Common myeloid progenitor, CD34-positive (primary cell): ENCODE measurements at regions not wholly inside any gene's neighbourhood (a gene's known extent, or its start where the extent isn't known, plus 50 kb on each side); places are given as distances from the start of the nearest gene placed in this dataset.

Experiments used
- CTCF ChIA-PET: fragments of 350-600 bp; sonication (Branson Sonifier 250); formaldehyde crosslinking; loops from one replicate; lab custom pipeline; 2021; ENCODE audit warnings: antibody characterized with exemption; lab: Charles Lee
- POLR2A ChIA-PET: fragments of 350-600 bp; sonication (Branson Sonifier 250); formaldehyde crosslinking; loops from one replicate; lab custom pipeline; 2021; ENCODE audit warnings: antibody characterized with exemption; lab: Charles Lee
- DNase-seq, 3 donors: peaks; one replicate each; pipeline versions ENCODE4 v3.0.0 to v3.0.0-alpha.2; 2013
- H3K27ac ChIP-seq, 2 experiments: 1 replicate in 1 of 2; 2 replicates in 1 of 2; pipeline ENCODE4 v1.7.0; 2013; ENCODE audit warnings: inconsistent platforms in 2 of 2, low read length in 2 of 2, mild to moderate bottlenecking in 2 of 2, low read depth in 1 of 2, moderate library complexity in 1 of 2; ENCODE audit not compliant: severe bottlenecking in 2 of 2, insufficient read depth in 1 of 2, poor library complexity in 1 of 2
- H3K27me3 ChIP-seq, 5 experiments: replicated peaks in 2 of 5; 1 replicate in 3 of 5; 2 replicates in 2 of 5; pipeline versions ENCODE4 v1.6.1 to v1.7.0; 2013; ENCODE audit warnings: low read length in 4 of 5, mild to moderate bottlenecking in 2 of 5, moderate library complexity in 2 of 5, inconsistent platforms in 1 of 5; ENCODE audit not compliant: insufficient read depth in 5 of 5, control insufficient read depth in 4 of 5
- H3K36me3 ChIP-seq, 4 experiments: 1 replicate in 2 of 4; 2 replicates in 2 of 4; pipeline versions ENCODE4 v1.6.1 to v1.7.0; 2013; ENCODE audit warnings: low read length in 3 of 4, control low read depth in 1 of 4, mild to moderate bottlenecking in 1 of 4; ENCODE audit not compliant: control insufficient read depth in 4 of 4, insufficient read depth in 4 of 4
- H3K4me1 ChIP-seq, 4 experiments: 1 replicate in 3 of 4; 2 replicates in 1 of 4; pipeline versions ENCODE4 v1.6.1 to v1.7.1; 2013; ENCODE audit warnings: low read length in 3 of 4, mild to moderate bottlenecking in 3 of 4, control low read depth in 1 of 4, inconsistent platforms in 1 of 4, moderate library complexity in 1 of 4; ENCODE audit not compliant: control insufficient read depth in 4 of 4, insufficient read depth in 4 of 4; ENCODE audit errors: control extremely low read depth in 1 of 4
- H3K4me3 ChIP-seq, 7 experiments: 1 replicate in 4 of 7; 2 replicates in 3 of 7; pipeline versions ENCODE4 v1.5.1 to v1.7.0; 2013; ENCODE audit warnings: mild to moderate bottlenecking in 7 of 7, low read length in 6 of 7, moderate library complexity in 6 of 7, inconsistent platforms in 2 of 7, low read depth in 2 of 7, control low read depth in 1 of 7; ENCODE audit not compliant: insufficient read depth in 4 of 7, control insufficient read depth in 1 of 7; ENCODE audit errors: extremely low read depth in 1 of 7
- H3K9me3 ChIP-seq, 5 experiments: 1 replicate in 4 of 5; 2 replicates in 1 of 5; pipeline versions ENCODE4 v1.6.1 to v1.7.1; 2013; ENCODE audit warnings: low read length in 4 of 5, mild to moderate bottlenecking in 2 of 5, inconsistent platforms in 1 of 5, low read depth in 1 of 5, moderate library complexity in 1 of 5; ENCODE audit not compliant: control insufficient read depth in 4 of 5, insufficient read depth in 2 of 5; ENCODE audit errors: control extremely low read depth in 1 of 5
- WGBS: methylation state at CpG from one replicate; pipeline ENCODE4 v1.1.5; 2013; ENCODE audit not compliant: insufficient coverage; 5-methylcytosine and 5-hydroxymethylcytosine counted together

GRCh38 chrX:39518476-39519029, 579.2 kb downstream of the BCOR start:
- CTCF ChIA-PET = no interaction called here
- POLR2A ChIA-PET = no interaction called here

DNA sequence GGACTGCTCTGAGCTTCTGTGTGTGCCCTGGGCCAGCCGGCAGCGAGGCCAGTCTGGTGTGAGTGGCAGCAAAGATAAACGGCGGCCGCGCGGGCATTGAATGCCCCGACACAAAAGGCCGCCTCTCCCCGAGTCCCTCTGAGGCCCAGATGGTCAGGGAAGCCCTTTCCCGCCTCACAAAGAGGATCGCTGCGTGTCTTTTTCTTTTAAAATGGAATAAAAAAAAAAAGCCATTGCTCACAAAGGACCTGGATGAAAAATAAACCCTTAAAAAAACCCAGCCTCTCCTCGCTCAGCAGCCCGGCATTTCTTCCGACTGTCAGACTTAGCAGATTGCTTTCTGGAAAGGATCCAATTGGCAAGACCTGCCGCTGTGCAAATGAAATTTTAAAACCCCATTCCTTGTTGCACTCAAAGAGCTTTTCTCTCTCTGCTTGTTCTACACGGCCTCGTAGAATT, 578.7 kb downstream of the BCOR start:
- 70% methylated on average over 14 of the region's 19 CpGs for WGBS
- POLR2A ChIA-PET = no interaction called here
- H3K27me3 ChIP-seq = no peaks in the 10 kb centered on the region

More at GRCh38 chrX:39518476-39519029, 579.2 kb downstream of the BCOR start:
- Histone ChIP-seq H3K4me3 (no peak overlapping the region), H3K36me3 (no peaks in the 10 kb centered on the region), H3K27ac (no peak overlapping the region), H3K4me1 (no peaks in the 10 kb centered on the region), H3K27me3 (no peaks in the 10 kb centered on the region), H3K9me3 (peaks cover 0 to 3% (median 0%) of the 10 kb centered on the region in 5 experiments)
- no peak for DNase-seq
- 85% methylated on average over 16 of the region's 16 CpGs for WGBS

DNA sequence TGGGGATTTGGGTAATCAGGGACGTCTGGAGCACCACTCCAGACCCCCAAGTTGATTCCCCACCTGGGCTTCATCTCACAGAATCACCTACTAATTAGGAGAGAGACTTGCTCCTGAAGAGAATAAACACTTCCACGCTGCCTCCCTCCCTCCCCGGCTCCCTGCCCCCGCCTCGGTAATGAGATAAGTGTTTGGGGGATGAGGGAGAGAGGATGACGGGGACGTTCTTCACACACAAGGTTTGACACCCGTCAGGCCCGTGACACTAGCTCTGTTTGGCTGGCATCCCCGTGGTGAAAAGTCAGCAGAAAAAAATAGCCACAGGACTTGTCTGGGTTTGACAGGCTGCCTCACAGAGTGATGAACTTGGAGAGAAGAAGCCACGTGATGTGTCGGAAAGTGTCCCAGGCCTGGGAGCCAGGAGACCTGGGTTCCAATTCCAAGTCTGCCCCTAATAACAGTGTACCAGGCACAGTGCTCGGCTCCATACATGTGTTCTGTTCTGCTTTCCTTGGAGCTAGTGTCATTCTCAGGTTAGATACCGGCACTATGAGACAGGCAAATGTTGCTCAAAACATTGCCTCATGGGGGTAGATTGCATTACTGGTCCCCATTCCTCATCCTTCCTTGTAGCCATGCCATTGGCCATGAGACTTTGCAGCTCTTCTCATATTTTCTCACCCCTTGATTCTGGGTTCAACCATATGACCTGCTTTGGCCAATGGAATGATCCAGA, 578.0 kb downstream of the BCOR start:
- ChIA-PET POLR2A (no interaction called here), CTCF (no interaction called here)
- Histone ChIP-seq H3K27me3 (no peaks in the 10 kb centered on the region), H3K9me3 (peaks cover 0 to 5% (median 0%) of the 10 kb centered on the region in 5 experiments), H3K36me3 (no peaks in the 10 kb centered on the region), H3K4me3 (no peak overlapping the region), H3K4me1 (no peaks in the 10 kb centered on the region), H3K27ac (no peak overlapping the region)
- no peak for DNase-seq
- WGBS = 72% methylated on average over 10 of the region's 14 CpGs

More for the DNA sequence above, 578.7 kb downstream of the BCOR start:
- DNase-seq = peak in 2 of 3 donors; percentile 17 to 18
- Histone ChIP-seq H3K4me1 (no peaks in the 10 kb centered on the region), H3K36me3 (no peaks in the 10 kb centered on the region), H3K9me3 (peaks cover 0 to 5% (median 0%) of the 10 kb centered on the region in 5 experiments), H3K27ac (no peak overlapping the region), H3K4me3 (no peak overlapping the region)
- CTCF ChIA-PET = no interaction called here

DNA sequence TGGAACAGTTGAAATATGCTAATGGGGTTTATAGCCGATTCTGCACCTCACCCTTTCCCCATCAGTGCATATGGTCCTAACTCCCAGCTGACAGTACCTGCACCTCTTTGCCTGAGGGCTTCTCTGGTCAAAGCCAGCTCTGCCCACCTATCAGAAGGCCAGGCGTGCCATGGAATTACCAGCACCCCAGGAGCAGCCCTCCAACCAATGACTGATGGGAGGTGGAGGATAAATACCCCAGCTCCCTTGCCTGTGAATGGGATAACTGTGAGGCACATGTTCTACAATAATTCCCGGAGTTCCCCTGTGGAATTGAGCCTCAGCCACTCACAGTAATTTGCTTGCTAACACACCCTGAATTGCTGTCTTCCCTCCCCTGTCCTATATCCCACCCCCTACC, 572.0 kb downstream of the BCOR start:
- DNase-seq = no peak
- H3K9me3 ChIP-seq = peaks cover 0 to 8% (median 0%) of the 10 kb centered on the region in 5 experiments
- H3K27ac ChIP-seq = no peak overlapping the region
- no peaks in the 10 kb centered on the region for H3K4me1 ChIP-seq
- no peaks in the 10 kb centered on the region for H3K27me3 ChIP-seq
- no peaks in the 10 kb centered on the region for H3K36me3 ChIP-seq
- POLR2A ChIA-PET = no interaction called here
- H3K4me3 ChIP-seq = no peak overlapping the region
- 44% methylated on average over 1 of the region's 3 CpGs for WGBS
- CTCF ChIA-PET = no interaction called here

- ChIA-PET POLR2A (no interaction called here), CTCF (no interaction called here)
- no peak for DNase-seq
- H3K4me3 ChIP-seq = no peak overlapping the region
- H3K27me3 ChIP-seq = no peaks in the 10 kb centered on the region
- 73% methylated on average over 1 of the region's 3 CpGs for WGBS
- H3K4me1 ChIP-seq = no peaks in the 10 kb centered on the region
- peaks cover 0 to 8% (median 0%) of the 10 kb centered on the region in 5 experiments for H3K9me3 ChIP-seq
- H3K36me3 ChIP-seq = no peaks in the 10 kb centered on the region
- no peak overlapping the region for H3K27ac ChIP-seq
These were observed 570.7 kb downstream of the BCOR start for GRCh38 chrX:39527025-39527424.

DNA sequence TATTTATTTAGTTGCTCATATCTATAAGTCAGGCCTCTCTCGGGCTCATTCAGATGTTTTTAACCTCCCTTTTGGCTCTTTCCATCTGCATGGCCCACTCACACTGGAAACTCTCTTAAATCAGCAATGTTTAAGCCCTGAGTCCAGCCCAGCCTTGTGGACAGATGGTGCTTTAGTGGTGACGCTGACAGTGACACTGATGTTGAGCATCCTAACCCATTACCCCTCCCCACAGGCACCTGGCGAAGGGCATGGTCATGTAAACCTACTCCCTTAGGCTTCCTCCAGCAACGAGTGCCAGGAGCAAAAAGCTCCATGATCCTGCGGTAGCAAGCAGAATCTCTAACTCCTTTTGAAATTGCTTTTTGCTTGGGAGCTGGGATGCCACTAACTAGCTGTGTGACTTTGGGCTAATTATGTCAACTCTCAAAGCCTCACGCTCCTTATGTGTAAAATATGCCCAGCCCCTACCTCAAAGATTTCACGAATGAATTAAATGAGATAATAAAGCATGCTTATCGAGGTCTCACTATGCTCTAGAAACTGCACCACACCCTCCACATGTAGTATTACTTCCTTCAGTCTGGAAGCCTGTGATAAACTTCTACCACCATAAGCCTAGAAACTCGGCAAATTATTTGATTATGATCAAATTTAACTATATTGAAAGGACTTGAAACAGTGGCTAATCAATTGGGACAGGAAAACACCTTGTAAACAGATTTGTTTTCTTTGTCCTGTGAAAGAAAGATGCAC, 569.4 kb downstream of the BCOR start:
- ChIA-PET POLR2A (no interaction called here), CTCF (no interaction called here)
- 80% methylated on average over 7 of the region's 9 CpGs for WGBS

GRCh38 chrX:39532761-39533160, 565.0 kb downstream of the BCOR start:
- H3K4me3 ChIP-seq = no peak overlapping the region
- no peaks in the 10 kb centered on the region for H3K9me3 ChIP-seq
- ChIA-PET POLR2A (no interaction called here), CTCF (no interaction called here)
- no peaks in the 10 kb centered on the region for H3K27me3 ChIP-seq
- H3K4me1 ChIP-seq = no peaks in the 10 kb centered on the region
- DNase-seq = no peak
- WGBS = 95% methylated on average over 3 of the region's 4 CpGs
- no peak overlapping the region for H3K27ac ChIP-seq
- H3K36me3 ChIP-seq = no peaks in the 10 kb centered on the region

More for the DNA sequence above, 569.4 kb downstream of the BCOR start:
- Histone ChIP-seq H3K4me3 (no peak overlapping the region), H3K27me3 (no peaks in the 10 kb centered on the region), H3K9me3 (peaks cover 0 to 5% (median 0%) of the 10 kb centered on the region in 5 experiments), H3K27ac (no peak overlapping the region), H3K36me3 (no peaks in the 10 kb centered on the region), H3K4me1 (no peaks in the 10 kb centered on the region)
- peak in 1 of 3 donors; percentile 16 for DNase-seq
